Astrocyte of the cerebellum (primary cell): ENCODE measurements at regions not wholly inside any gene's neighbourhood (a gene's known extent, or its start where the extent isn't known, plus 50 kb on each side); places are given as distances from the start of the nearest gene placed in this dataset.

ENCODE experiments used
- DNase-seq: peaks from one replicate; pipeline ENCODE4 v3.0.0-alpha.2; 2011; ENCODE audit warnings: low read depth
- H3K4me3 ChIP-seq: 2 replicates; pipeline ENCODE4 v1.5.1; 2011; ENCODE audit warnings: mild to moderate bottlenecking, low read depth, low read length, moderate library complexity
- in situ Hi-C: cut with HindIII; loops from 2 replicates; pipeline ENCODE4 v1.10.0; 2017; ENCODE audit warnings: low sequenced_read_pairs
- TF ChIP-seq, protein P1 (sequence below): IDR thresholded peaks from 2 replicates; pipeline ENCODE4 v1.5.1; 2012; ENCODE audit warnings: low read length, low read depth, moderate library complexity, mild to moderate bottlenecking; ENCODE audit errors: missing control alignments

DNA sequence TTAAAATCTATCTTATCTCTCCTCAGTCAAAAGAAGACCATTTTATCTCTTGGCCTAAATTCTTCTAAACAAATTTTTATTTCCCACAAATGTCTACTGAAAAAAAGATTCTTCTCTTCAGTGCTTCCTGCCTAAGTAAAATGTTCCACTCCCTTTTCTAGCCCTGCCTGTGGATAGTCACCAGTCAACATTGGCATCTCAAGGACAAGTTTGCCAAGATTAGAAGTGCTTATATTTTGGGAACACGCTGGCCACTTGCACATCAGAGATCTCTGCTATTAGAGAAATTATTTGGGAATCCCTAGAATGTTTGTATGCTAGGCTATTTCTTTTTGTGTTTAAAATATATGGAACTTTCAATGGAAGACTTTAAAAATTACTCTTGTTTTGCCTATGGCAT lies 758.2 kb upstream of the CDH7 start:
- in situ Hi-C loops = no loop called here
- no peak for DNase-seq
- H3K4me3 ChIP-seq = no peak overlapping the region
- TF ChIP-seq, protein P1, sequence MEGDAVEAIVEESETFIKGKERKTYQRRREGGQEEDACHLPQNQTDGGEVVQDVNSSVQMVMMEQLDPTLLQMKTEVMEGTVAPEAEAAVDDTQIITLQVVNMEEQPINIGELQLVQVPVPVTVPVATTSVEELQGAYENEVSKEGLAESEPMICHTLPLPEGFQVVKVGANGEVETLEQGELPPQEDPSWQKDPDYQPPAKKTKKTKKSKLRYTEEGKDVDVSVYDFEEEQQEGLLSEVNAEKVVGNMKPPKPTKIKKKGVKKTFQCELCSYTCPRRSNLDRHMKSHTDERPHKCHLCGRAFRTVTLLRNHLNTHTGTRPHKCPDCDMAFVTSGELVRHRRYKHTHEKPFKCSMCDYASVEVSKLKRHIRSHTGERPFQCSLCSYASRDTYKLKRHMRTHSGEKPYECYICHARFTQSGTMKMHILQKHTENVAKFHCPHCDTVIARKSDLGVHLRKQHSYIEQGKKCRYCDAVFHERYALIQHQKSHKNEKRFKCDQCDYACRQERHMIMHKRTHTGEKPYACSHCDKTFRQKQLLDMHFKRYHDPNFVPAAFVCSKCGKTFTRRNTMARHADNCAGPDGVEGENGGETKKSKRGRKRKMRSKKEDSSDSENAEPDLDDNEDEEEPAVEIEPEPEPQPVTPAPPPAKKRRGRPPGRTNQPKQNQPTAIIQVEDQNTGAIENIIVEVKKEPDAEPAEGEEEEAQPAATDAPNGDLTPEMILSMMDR = no peak

GRCh38 chr18:64991102-64991501 lies 759.7 kb upstream of the CDH7 start:
- no peak for DNase-seq
- in situ Hi-C loops = no loop called here
- H3K4me3 ChIP-seq = no peak overlapping the region
- TF ChIP-seq, protein P1 = no peak

DNA sequence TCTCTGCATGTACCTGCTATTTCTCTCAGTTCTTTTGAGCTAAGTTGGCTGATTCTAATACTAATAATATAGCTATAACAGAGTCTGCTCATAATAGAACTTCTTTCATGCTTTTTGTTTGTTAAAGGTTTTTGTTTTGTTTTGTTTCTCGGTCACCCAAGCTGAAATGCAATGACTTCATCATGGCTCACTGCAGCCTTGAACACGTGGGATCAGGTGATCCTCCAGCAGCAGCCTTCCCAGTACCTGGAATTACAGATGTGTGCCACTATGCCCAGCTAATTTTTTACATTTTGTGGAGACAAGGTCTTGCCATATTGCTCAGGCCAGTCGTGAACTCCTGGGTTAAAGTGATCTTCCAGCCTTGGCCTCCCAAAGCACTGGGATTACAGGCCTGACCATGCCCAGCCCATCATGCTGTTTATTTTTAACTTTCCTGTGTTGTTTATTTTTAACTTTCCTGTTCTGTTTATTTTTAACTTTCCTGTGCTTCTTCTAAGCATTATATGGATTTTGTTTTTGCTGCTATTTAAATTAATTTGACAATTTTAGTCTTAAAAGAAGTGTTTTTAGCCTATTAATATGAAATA lies 763.8 kb upstream of the CDH7 start:
- DNase-seq = no peak
- in situ Hi-C loops = no loop called here
- TF ChIP-seq, protein P1 = no peak
- H3K4me3 ChIP-seq = no peak overlapping the region

GRCh38 chr18:64983497-64984238 lies 767.1 kb upstream of the CDH7 start:
- TF ChIP-seq, protein P1 = no peak
- in situ Hi-C loops = no loop called here
- H3K4me3 ChIP-seq = no peak overlapping the region
- no peak for DNase-seq

DNA sequence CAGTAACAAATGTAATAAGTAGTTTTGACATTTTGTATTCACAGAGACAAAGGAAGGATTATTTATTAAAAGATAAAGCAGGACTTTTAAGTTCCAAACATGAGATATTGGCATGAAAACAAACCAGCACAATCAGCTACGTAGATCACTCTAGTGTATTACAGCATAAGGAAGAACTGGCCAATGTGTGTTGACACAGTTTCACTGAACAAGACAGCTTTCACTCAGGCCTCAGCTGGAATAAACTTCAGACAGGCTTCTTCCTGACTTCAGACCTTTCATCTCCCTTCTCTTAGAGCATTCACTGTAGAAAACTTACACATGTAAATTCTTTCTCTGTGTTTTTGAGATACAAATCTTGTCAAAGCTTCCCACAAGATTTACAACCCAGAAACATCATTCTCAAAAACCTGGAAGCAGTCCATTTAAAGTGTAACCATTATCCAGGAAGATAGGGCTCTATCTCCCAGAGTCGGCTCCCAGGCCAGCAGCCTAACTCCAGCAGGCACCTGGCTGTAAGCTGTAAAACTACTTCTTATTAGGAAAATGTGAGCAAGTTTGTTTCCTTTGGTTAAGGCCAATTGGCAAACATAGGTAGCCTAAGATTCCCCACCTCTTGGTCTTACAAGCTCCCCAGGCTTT lies 768.3 kb upstream of the CDH7 start:
- H3K4me3 ChIP-seq = no peak overlapping the region
- in situ Hi-C loops = no loop called here
- TF ChIP-seq, protein P1 = no peak
- DNase-seq = no peak

DNA sequence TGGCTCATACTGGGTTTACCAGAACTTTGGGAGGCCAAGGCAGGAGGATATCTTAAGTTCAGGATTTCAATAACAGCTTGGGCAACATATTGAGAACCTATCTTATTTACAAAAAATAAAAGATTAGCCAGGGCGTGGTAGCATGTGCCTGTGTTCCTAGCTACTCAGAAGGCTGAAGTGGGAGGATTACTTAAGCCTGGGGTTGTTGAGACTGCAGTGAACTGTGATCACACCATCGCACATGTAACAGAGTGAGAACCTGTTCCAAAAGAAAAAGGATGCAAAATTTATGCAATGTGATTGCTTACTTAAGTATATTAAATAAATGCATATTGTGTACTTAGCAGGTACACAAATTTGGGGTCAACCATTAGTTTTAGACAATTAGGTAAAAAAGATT lies 768.9 kb upstream of the CDH7 start:
- no peak overlapping the region for H3K4me3 ChIP-seq
- no peak for DNase-seq
- in situ Hi-C loops = no loop called here
- TF ChIP-seq, protein P1 = no peak
